Activated naive CD4-positive, alpha-beta T cell treated with anti-CD3 and anti-CD28 coated beads, Interleukin-2, amount 50 U/mL, for 72 hours (primary cell): ENCODE measurements at regions not wholly inside any gene's neighbourhood (a gene's known extent, or its start where the extent isn't known, plus 50 kb on each side); places are given as distances from the start of the nearest gene placed in this dataset.
"Not testable (repeated sequence)": the region's sequence is repeated elsewhere in the genome, so short reads cannot be mapped to it uniquely, and the experiment has no call there.

ENCODE experiments used
- ATAC-seq, 2 donors: fragments of 150-1000 bp; cut with Tn5 transposase; 2 replicates each; pipeline ENCODE4 v1.10.0; 2021; ENCODE audit warnings: mild to moderate bottlenecking in 2 of 2, moderate library complexity in 2 of 2
- DNase-seq, 2 donors: peaks; one replicate each; pipeline ENCODE4 v3.0.0; 2021 to 2022; ENCODE audit warnings: low spot score in 2 of 2
- H3K27ac Mint-ChIP-seq, 2 donors: one replicate each; pipeline ENCODE4 v1.8.0; 2022; ENCODE audit warnings: mild to moderate bottlenecking in 2 of 2, mixed read lengths in 2 of 2
- H3K36me3 Mint-ChIP-seq, 2 donors: one replicate each; pipeline ENCODE4 v1.8.0; 2022; ENCODE audit warnings: mixed read lengths in 2 of 2
- H3K9me3 Mint-ChIP-seq, 2 donors: one replicate each; pipeline ENCODE4 v1.8.0; 2022; ENCODE audit warnings: mixed read lengths in 2 of 2

- DNase-seq (no peak), ATAC-seq (no peak)
- Mint-ChIP-seq H3K27ac (peak overlapping the region; percentile 98 to 100), H3K36me3 (peaks cover 12 to 17% of the 10 kb centered on the region in 2 donors), H3K9me3 (peaks cover 6 to 17% of the 10 kb centered on the region in 2 donors)
These were observed 257.5 kb upstream of the STARD13 start for GRCh38 chr13:33543089-33543459.

- Mint-ChIP-seq H3K27ac (peak overlapping the region; percentile 98 to 100), H3K9me3 (peaks cover 6 to 17% of the 10 kb centered on the region in 2 donors), H3K36me3 (peaks cover 12 to 17% of the 10 kb centered on the region in 2 donors)
- ATAC-seq: no peak
- peak in 1 of 2 donors; percentile 6 for DNase-seq
These were observed 258.2 kb upstream of the STARD13 start for GRCh38 chr13:33543631-33544265.

GRCh38 chr13:33544308-33544707, 258.8 kb upstream of the STARD13 start:
- H3K27ac Mint-ChIP-seq: peak overlapping the region; percentile 72 to 100
- peaks cover 12 to 17% of the 10 kb centered on the region in 2 donors for H3K36me3 Mint-ChIP-seq
- DNase-seq (no peak), ATAC-seq (no peak)
- H3K9me3 Mint-ChIP-seq: peaks cover 6 to 17% of the 10 kb centered on the region in 2 donors

GRCh38 chr13:33545492-33545891, 259.9 kb upstream of the STARD13 start:
- peak overlapping the region in 1 of 2 donors; percentile 100 for H3K27ac Mint-ChIP-seq
- no peak for ATAC-seq
- DNase-seq: no peak
- H3K36me3 Mint-ChIP-seq: peaks cover 11% of the 10 kb centered on the region in 2 donors
- peaks cover 6 to 13% of the 10 kb centered on the region in 2 donors for H3K9me3 Mint-ChIP-seq

GRCh38 chr13:33547035-33547434, 261.5 kb upstream of the STARD13 start:
- Mint-ChIP-seq H3K36me3 (no peaks in the 10 kb centered on the region), H3K27ac (no peak overlapping the region), H3K9me3 (peaks cover 5 to 8% of the 10 kb centered on the region in 2 donors)
- no peak for DNase-seq
- ATAC-seq: no peak

- no peak for ATAC-seq
- Mint-ChIP-seq H3K9me3 (peaks cover 5 to 11% of the 10 kb centered on the region in 2 donors), H3K27ac (no peak overlapping the region), H3K36me3 (no peaks in the 10 kb centered on the region)
- no peak for DNase-seq
These were observed 262.5 kb upstream of the STARD13 start for GRCh38 chr13:33548069-33548468.

GRCh38 chr13:33550276-33550675, 264.7 kb upstream of the STARD13 start:
- Mint-ChIP-seq H3K27ac (no peak overlapping the region), H3K36me3 (no peaks in the 10 kb centered on the region), H3K9me3 (peaks cover 5 to 10% of the 10 kb centered on the region in 2 donors)
- ATAC-seq: no peak
- no peak for DNase-seq

GRCh38 chr13:33550885-33551284, 265.3 kb upstream of the STARD13 start:
- H3K9me3 Mint-ChIP-seq: peaks cover 0 to 5% of the 10 kb centered on the region in 2 donors
- H3K36me3 Mint-ChIP-seq: no peaks in the 10 kb centered on the region
- peak in 1 of 2 donors; percentile 78 for ATAC-seq
- no peak for DNase-seq
- peak overlapping the region in 1 of 2 donors; percentile 45 for H3K27ac Mint-ChIP-seq

GRCh38 chr13:33554919-33555791, 262.8 kb upstream of the RFC3 start:
- Mint-ChIP-seq H3K36me3 (no peaks in the 10 kb centered on the region), H3K27ac (no peak overlapping the region), H3K9me3 (peaks cover 0 to 5% of the 10 kb centered on the region in 2 donors)
- peak; percentile 43 to 86 for ATAC-seq
- no peak for DNase-seq

- Mint-ChIP-seq H3K36me3 (no peaks in the 10 kb centered on the region), H3K9me3 (peaks cover 0 to 5% of the 10 kb centered on the region in 2 donors), H3K27ac (no peak overlapping the region)
- ATAC-seq (no peak), DNase-seq (no peak)
These were observed 261.1 kb upstream of the RFC3 start for GRCh38 chr13:33556828-33557227.

- DNase-seq (no peak), ATAC-seq (no peak)
- H3K9me3 Mint-ChIP-seq: no peaks in the 10 kb centered on the region
- H3K36me3 Mint-ChIP-seq: no peaks in the 10 kb centered on the region
- no peak overlapping the region for H3K27ac Mint-ChIP-seq
These were observed 257.2 kb upstream of the RFC3 start for GRCh38 chr13:33560726-33561125.

- H3K27ac Mint-ChIP-seq: no peak overlapping the region
- no peaks in the 10 kb centered on the region for H3K36me3 Mint-ChIP-seq
- DNase-seq (no peak), ATAC-seq (no peak)
- H3K9me3 Mint-ChIP-seq: no peaks in the 10 kb centered on the region
These were observed 256.3 kb upstream of the RFC3 start for GRCh38 chr13:33561627-33562026.

GRCh38 chr13:33571618-33572017, 246.3 kb upstream of the RFC3 start:
- Mint-ChIP-seq H3K36me3 (peaks cover 0 to 5% of the 10 kb centered on the region in 2 donors), H3K9me3 (no peaks in the 10 kb centered on the region), H3K27ac (no peak overlapping the region)
- ATAC-seq: no peak
- DNase-seq: no peak

GRCh38 chr13:33572322-33572721, 245.6 kb upstream of the RFC3 start:
- not testable (repeated sequence) for ATAC-seq, H3K27ac Mint-ChIP-seq, DNase-seq, H3K9me3 Mint-ChIP-seq, H3K36me3 Mint-ChIP-seq

- H3K27ac Mint-ChIP-seq: no peak overlapping the region
- peaks cover 0 to 5% of the 10 kb centered on the region in 2 donors for H3K36me3 Mint-ChIP-seq
- DNase-seq (no peak), ATAC-seq (peak in 1 of 2 donors; percentile 63)
- no peaks in the 10 kb centered on the region for H3K9me3 Mint-ChIP-seq
These were observed 242.6 kb upstream of the RFC3 start for GRCh38 chr13:33575378-33575777.

- no peak for ATAC-seq
- DNase-seq: no peak
- H3K27ac Mint-ChIP-seq: no peak overlapping the region
- no peaks in the 10 kb centered on the region for H3K9me3 Mint-ChIP-seq
- H3K36me3 Mint-ChIP-seq: peaks cover 0 to 5% of the 10 kb centered on the region in 2 donors
These were observed 240.9 kb upstream of the RFC3 start for GRCh38 chr13:33577007-33577406.

- H3K9me3 Mint-ChIP-seq: peaks cover 0 to under 1% of the 10 kb centered on the region in 2 donors
- DNase-seq (no peak), ATAC-seq (no peak)
- H3K36me3 Mint-ChIP-seq: no peaks in the 10 kb centered on the region
- no peak overlapping the region for H3K27ac Mint-ChIP-seq
These were observed 239.2 kb upstream of the RFC3 start for GRCh38 chr13:33578786-33579185.
